Fibroblast of pulmonary artery (primary cell): ENCODE measurements at regions not wholly inside any gene's neighbourhood (a gene's known extent, or its start where the extent isn't known, plus 50 kb on each side); places are given as distances from the start of the nearest gene placed in this dataset.
"Not testable (repeated sequence)": the region's sequence is repeated elsewhere in the genome, so short reads cannot be mapped to it uniquely, and the experiment has no call there.

ENCODE experiments used
- DNase-seq: peaks from one replicate; pipeline ENCODE4 v3.0.0-alpha.2; 2010; ENCODE audit warnings: low read depth
- H3K4me3 ChIP-seq: replicated peaks from 2 replicates; pipeline ENCODE4 v1.5.1; 2011; ENCODE audit warnings: low read depth, mild to moderate bottlenecking, control low read depth, low read length, moderate library complexity
- CTCF ChIP-seq: IDR thresholded peaks from 2 replicates; pipeline ENCODE4 v1.5.1; 2011; ENCODE audit warnings: mild to moderate bottlenecking, control low read depth, low read length, inconsistent platforms; ENCODE audit errors: missing control alignments

GRCh38 chr1:99062192-99062591, 57.5 kb upstream of the PLPPR5 start:
- TF ChIP-seq CTCF = no peak
- no peak for DNase-seq
- no peak overlapping the region for H3K4me3 ChIP-seq

- H3K4me3 ChIP-seq = no peak overlapping the region
- no peak for TF ChIP-seq CTCF
- no peak for DNase-seq
Measured at GRCh38 chr1:99069146-99069545, 64.5 kb upstream of the PLPPR5 start.

- not testable (repeated sequence) for H3K4me3 ChIP-seq
Measured at GRCh38 chr1:99078529-99078928, 73.9 kb upstream of the PLPPR5 start.

GRCh38 chr1:99082366-99082765, 77.7 kb upstream of the PLPPR5 start:
- H3K4me3 ChIP-seq = no peak overlapping the region
- TF ChIP-seq CTCF = no peak
- DNase-seq = no peak

More at GRCh38 chr1:99078529-99078928, 73.9 kb upstream of the PLPPR5 start:
- DNase-seq = not testable (repeated sequence)

GRCh38 chr1:99083338-99083737, 78.7 kb upstream of the PLPPR5 start:
- no peak for TF ChIP-seq CTCF
- H3K4me3 ChIP-seq = no peak overlapping the region
- no peak for DNase-seq

GRCh38 chr1:99084562-99084961, 79.9 kb upstream of the PLPPR5 start:
- no peak for DNase-seq
- no peak for TF ChIP-seq CTCF

GRCh38 chr1:99086057-99086456, 81.4 kb upstream of the PLPPR5 start:
- no peak for DNase-seq
- H3K4me3 ChIP-seq = no peak overlapping the region
- TF ChIP-seq CTCF = no peak

More at GRCh38 chr1:99084562-99084961, 79.9 kb upstream of the PLPPR5 start:
- H3K4me3 ChIP-seq = no peak overlapping the region
